ENCODE measurements at regions not wholly inside any gene's neighbourhood (a gene's known extent, or its start where the extent isn't known, plus 50 kb on each side); places are given as distances from the start of the nearest gene placed in this dataset.

DNA sequence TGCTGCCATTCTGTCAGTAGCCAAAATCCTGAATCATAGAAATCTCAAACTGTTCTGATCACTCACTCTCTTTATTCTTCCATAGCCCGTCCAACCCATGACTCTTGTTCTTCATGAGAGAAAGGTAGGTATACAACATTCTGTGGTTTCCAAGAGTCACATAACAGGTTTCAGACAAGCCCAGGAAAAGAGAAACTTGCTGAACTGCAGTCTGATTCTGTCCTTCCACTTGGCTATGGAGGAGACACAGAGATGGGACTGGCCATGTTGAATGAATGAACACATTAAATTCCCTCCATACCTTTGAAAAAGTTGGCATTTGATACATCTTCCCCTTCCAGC is 880.2 kb upstream of the CELF4 start:
- DNase-seq (ENCODE audit: low read depth in 2 of 2) = no peak

GRCh38 chr18:38444971-38445803 is 879.6 kb upstream of the CELF4 start:
- no peak for DNase-seq (ENCODE audit: low read depth in 2 of 2)

DNA sequence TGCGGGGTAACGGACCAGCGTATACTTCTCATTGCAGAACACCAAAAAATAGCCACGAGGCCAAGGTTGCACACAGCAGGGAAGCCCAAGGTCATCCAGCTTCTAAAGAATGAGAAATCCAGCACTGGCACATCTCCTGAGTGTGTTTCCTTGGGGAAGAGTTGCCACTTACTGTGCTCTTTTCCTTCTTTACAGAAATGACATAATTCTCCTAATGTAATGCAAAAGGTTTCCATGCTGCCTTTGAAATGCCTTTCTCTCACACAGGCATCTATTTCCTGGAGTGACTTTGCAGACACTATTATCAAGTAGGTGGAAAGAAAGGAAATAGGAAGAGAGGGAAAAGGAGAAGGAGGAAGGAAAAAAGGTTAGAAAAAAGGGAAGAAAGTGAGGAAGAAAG is 862.1 kb upstream of the CELF4 start:
- DNase-seq (ENCODE audit: low read depth in 2 of 2) = no peak

- DNase-seq (ENCODE audit: low read depth in 2 of 2) = no peak
Observed at GRCh38 chr18:38427234-38427633, 861.6 kb upstream of the CELF4 start.

- no peak for DNase-seq (ENCODE audit: low read depth in 2 of 2)
Observed at GRCh38 chr18:38421872-38422615, 856.4 kb upstream of the CELF4 start.

- DNase-seq (ENCODE audit: low read depth in 2 of 2) = no peak
Observed at GRCh38 chr18:38421021-38421420, 855.4 kb upstream of the CELF4 start.

DNA sequence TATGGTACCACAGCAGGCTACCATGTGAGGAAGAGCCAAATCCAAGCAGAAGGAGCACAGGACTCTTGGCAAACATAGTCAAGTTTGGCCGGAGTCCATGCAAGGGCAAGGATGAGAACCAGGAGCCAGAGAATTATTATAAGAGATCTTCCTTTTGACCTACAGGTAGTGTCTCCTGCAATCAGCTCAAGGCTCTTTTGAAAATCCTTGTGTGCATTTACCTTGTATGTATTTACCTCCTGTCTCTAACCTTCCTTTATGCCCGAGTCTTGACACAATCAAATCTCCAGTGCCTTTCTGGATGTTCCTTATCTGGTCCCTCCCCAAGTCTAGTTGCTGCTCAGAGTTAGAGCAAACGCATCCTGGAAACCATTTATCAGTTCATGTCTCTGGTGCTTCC is 855.0 kb upstream of the CELF4 start:
- DNase-seq (ENCODE audit: low read depth in 2 of 2) = no peak

- DNase-seq (ENCODE audit: low read depth in 2 of 2) = no peak
Observed at GRCh38 chr18:38415811-38416210, 850.2 kb upstream of the CELF4 start.

DNA sequence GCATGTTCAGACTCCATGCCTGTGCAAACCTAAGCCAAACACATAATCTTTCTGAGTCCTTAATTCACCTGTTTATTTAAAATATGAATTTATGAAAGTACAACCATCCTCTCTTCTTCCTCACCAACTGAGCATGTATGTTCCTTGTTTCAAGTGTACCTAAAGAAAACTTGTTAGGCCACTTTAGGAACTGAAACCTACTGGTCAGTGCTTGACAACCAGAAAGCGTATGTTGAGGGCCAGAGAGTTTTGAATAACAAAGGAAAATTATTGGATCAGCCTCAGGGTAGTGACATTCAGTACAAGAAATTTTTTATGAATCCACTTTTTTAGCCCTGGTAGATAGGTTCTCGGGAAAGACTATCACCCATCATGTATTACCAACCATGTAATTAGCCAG is 847.6 kb upstream of the CELF4 start:
- no peak for DNase-seq (ENCODE audit: low read depth in 2 of 2)

- no peak for DNase-seq (ENCODE audit: low read depth in 2 of 2)
Observed at GRCh38 chr18:38406607-38407006, 841.0 kb upstream of the CELF4 start.

DNA sequence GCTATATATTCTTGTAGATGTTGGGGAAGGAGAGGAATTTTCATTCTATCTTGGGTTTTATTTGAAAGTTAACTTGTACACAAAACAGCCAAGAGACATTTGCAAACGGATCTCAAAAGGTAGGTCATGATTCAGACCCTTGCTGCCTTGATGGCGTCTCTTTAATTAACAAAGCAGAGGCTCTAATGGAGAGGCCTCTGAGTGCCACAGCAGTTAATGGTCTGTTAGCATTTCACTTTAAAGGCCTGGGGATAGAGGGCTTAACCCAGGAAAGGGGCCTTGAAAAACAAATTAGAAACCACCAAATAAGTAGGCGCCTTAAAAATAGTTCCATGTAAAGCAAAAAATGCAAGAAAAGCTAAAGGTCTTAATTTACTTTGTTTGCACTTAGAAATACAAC is 836.9 kb upstream of the CELF4 start:
- no peak for DNase-seq (ENCODE audit: low read depth in 2 of 2)

DNA sequence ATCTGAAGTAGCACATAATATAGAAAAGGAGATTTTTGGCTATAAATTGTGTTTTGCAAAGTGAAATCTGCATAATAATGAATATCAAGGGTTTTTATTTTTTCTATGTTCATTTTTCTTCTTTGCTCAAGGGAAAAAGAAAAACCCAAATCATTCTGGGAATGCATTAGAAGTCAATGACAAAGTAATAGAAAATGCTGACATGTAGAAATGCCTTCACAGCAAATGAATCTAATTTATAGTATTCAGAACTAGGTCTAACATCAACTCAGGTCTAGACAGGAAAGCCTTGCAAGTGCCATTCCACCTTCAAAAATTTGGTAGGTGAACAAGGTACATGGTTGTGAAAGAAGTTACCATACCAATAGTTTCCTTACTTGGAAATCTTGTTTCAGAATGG is 831.5 kb upstream of the CELF4 start:
- DNase-seq (ENCODE audit: low read depth in 2 of 2) = no peak

GRCh38 chr18:38386146-38386545 is 820.5 kb upstream of the CELF4 start:
- DNase-seq (ENCODE audit: low read depth in 2 of 2) = no peak

- no peak for DNase-seq (ENCODE audit: low read depth in 2 of 2)
Observed at GRCh38 chr18:38369772-38370690, 804.4 kb upstream of the CELF4 start.

DNA sequence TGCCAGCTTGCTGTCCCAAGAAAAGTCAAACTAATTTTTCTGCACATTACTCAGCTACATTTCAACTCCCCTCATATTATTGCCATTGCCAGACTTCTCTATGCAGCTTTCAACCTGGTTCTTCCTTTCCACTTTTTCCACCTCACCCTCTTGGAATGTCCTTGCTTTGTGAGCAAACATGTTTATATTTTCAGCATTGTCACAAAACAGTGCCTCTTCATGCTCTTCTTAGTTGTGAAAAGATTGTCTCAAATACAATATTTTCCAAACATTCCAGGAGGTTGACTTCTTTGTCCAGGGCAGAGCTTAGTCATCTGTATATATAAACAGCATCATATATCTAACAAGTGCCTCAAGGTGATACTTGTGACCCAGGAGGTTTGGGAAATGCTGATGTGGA is 803.3 kb upstream of the CELF4 start:
- no peak for DNase-seq (ENCODE audit: low read depth in 2 of 2)

- no peak for DNase-seq (ENCODE audit: low read depth in 2 of 2)
Observed at GRCh38 chr18:38368246-38368645, 802.6 kb upstream of the CELF4 start.

GRCh38 chr18:38367473-38367872 is 801.9 kb upstream of the CELF4 start:
- DNase-seq (ENCODE audit: low read depth in 2 of 2) = no peak

DNA sequence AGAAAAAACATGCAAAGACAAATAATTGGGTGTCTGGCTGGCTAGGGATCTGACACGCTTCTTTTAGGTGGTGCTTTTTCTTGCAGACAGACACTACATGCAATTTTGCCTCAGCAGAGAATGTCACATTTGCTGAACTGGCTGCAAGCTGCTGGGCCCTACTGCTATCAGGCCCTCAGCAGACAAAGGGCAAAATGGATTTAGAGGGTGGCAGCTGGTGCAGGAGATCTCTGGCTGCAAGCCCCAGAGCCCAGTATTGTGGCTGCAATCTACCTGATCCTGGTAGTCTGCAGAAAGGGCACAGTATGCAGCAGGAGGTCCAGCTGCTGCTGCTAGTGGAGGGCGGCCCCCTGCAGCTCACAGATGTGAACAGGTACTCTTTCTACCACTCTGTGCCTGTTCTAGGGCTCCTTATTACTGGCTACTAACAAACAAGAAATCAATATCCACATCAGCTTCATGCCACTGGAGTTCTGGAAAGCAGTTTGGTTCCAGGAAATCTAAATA is 796.7 kb upstream of the CELF4 start:
- no peak for DNase-seq (ENCODE audit: low read depth in 2 of 2)

DNA sequence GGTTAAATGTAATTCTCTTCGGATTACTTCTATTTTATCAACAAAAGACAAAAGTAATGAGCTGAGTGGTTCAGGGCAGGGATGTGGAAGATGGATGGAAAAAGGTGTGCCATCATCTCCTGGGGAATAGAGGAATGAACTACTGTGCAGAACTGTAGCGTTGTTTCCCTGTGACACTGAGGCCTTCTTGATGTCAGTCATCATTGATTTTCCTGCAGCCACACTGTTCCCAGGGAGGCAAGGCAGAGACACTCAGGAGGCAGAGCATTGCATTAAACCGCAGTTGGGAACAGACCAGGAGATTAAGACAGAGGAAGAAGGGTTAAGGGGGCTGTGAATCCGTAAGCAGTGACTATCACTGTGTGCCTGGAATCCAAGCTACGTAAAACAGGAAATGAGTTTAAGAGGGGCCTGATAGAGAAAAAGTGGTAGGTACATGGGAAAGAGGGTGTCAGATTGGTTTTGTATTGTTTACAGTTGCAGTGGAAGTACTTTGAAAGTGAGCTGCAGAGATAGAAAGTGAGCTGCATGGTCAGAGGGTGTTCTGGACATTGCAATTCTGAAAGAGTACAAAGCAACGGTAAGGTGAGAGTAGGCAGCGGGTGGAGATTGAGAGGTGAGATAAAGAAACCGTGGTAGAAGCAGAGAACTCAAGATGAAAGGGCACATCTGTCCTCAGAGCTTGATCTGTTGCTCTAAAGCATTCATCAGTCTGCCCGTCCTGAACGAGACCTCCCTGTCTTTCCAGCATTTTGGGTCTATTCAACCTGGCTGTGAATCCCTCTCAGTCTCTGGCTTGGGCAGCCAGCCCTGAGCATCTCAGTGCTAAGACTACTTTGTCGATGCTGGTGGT is 793.4 kb upstream of the CELF4 start:
- DNase-seq (ENCODE audit: low read depth in 2 of 2) = no peak

DNA sequence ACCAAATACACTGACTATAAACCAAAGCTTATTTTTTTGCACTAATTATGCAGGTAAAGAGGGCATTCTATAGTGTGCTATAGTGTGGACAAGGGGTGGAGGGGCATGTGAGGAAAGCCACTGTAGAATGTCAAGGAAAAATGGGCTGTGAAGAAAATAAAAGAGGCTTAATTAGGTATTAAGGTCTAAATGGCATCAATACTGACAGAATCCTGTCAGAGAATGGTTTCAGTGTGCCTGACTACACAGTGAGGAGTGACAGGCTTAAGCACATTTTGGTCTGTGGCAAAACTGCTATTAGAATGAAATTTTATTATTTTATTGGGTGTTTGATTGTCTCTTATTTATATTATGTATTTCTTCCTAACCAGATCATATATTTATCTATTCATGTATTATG is 787.6 kb upstream of the CELF4 start:
- no peak for DNase-seq (ENCODE audit: low read depth in 2 of 2)

GRCh38 chr18:38350141-38350540 is 784.5 kb upstream of the CELF4 start:
- no peak for DNase-seq (ENCODE audit: low read depth in 2 of 2)

Data from stimulated activated CD4-positive, alpha-beta T cell treated with anti-CD3 and anti-CD28 coated beads, Interleukin-1b, Interleukin-23, amount 100 ng/mL, for 4 hours (primary cell).